GM19043 (cell line): ENCODE measurements at regions not wholly inside any gene's neighbourhood (a gene's known extent, or its start where the extent isn't known, plus 50 kb on each side); places are given as distances from the start of the nearest gene placed in this dataset.

ENCODE experiments used
- ATAC-seq: cut with Tn5 transposase; IDR thresholded peaks from one replicate; pipeline ENCODE4 v1.9.1; 2021; ENCODE audit warnings: low read depth; ENCODE audit not compliant: unreplicated experiment

GRCh38 chr4:166594326-166594946 lies 639.9 kb downstream of the SPOCK3 start:
- ATAC-seq, result peak; percentile 50

GRCh38 chr4:166600264-166600663 lies 634.0 kb downstream of the SPOCK3 start:
- no peak for ATAC-seq

- ATAC-seq, result no peak
Observed at GRCh38 chr4:166602068-166602467, 632.2 kb downstream of the SPOCK3 start.

GRCh38 chr4:166622425-166622977 lies 611.8 kb downstream of the SPOCK3 start:
- ATAC-seq, result no peak

GRCh38 chr4:166625018-166625637 lies 609.2 kb downstream of the SPOCK3 start:
- peak; percentile 32 for ATAC-seq

- ATAC-seq, result no peak
Observed at GRCh38 chr4:166628454-166628853, 605.8 kb downstream of the SPOCK3 start.

GRCh38 chr4:166635367-166635766 lies 598.9 kb downstream of the SPOCK3 start:
- ATAC-seq, result no peak

GRCh38 chr4:166637816-166638215 lies 596.5 kb downstream of the SPOCK3 start:
- no peak for ATAC-seq

GRCh38 chr4:166655231-166655630 lies 579.1 kb downstream of the SPOCK3 start:
- no peak for ATAC-seq

GRCh38 chr4:166655705-166656104 lies 578.6 kb downstream of the SPOCK3 start:
- ATAC-seq, result no peak

GRCh38 chr4:166657261-166657660 lies 577.0 kb downstream of the SPOCK3 start:
- no peak for ATAC-seq

- ATAC-seq, result peak; percentile 30
Observed at GRCh38 chr4:166658585-166658984, 575.7 kb downstream of the SPOCK3 start.

GRCh38 chr4:166662266-166662843 lies 571.9 kb downstream of the SPOCK3 start:
- ATAC-seq, result peak; percentile 85

GRCh38 chr4:166670341-166670740 lies 564.0 kb downstream of the SPOCK3 start:
- ATAC-seq, result no peak

- ATAC-seq, result no peak
Observed at GRCh38 chr4:166673911-166674310, 560.4 kb downstream of the SPOCK3 start.

GRCh38 chr4:166675411-166675810 lies 558.9 kb downstream of the SPOCK3 start:
- no peak for ATAC-seq

- ATAC-seq, result no peak
Observed at GRCh38 chr4:166680796-166681195, 553.5 kb downstream of the SPOCK3 start.

- no peak for ATAC-seq
Observed at GRCh38 chr4:166682200-166682599, 552.1 kb downstream of the SPOCK3 start.
